GM12891 (cell line): ENCODE measurements at regions not wholly inside any gene's neighbourhood (a gene's known extent, or its start where the extent isn't known, plus 50 kb on each side); places are given as distances from the start of the nearest gene placed in this dataset.

Experiments used
- DNase-seq: peaks from one replicate; pipeline ENCODE4 v3.0.0; 2011; ENCODE audit warnings: low spot score; ENCODE audit not compliant: insufficient read length
- FAIRE-seq: peaks from 2 replicates; lab custom pipeline; 2011; peaks lifted over from hg19 to GRCh38; lab: Jason Lieb, UNC
- PAX5 ChIP-seq: IDR thresholded peaks from 2 replicates; pipeline ENCODE4 v1.6.1; 2011; ENCODE audit warnings: low read length, moderate library complexity, mild to moderate bottlenecking; ENCODE audit not compliant: insufficient read depth, severe bottlenecking
- POLR2A ChIP-seq: IDR thresholded peaks from 2 replicates; pipeline ENCODE4 v1.6.1; 2011; ENCODE audit warnings: low read depth, low read length, control low read depth
- POLR2AphosphoS5 ChIP-seq: IDR thresholded peaks from 2 replicates; pipeline ENCODE4 v1.6.1; 2011; ENCODE audit warnings: low read depth, low read length, control low read depth
- POU2F2 ChIP-seq: IDR thresholded peaks from 2 replicates; pipeline ENCODE4 v1.6.1; 2011; ENCODE audit warnings: low read depth, mild to moderate bottlenecking, control low read depth, low read length, moderate library complexity
- SPI1 ChIP-seq: IDR thresholded peaks from 2 replicates; pipeline ENCODE4 v1.6.1; 2011; ENCODE audit warnings: low read depth, low read length, control low read depth
- TAF1 ChIP-seq: IDR thresholded peaks from 2 replicates; pipeline ENCODE4 v1.6.1; 2011; ENCODE audit warnings: low read depth, low read length, control low read depth

DNA sequence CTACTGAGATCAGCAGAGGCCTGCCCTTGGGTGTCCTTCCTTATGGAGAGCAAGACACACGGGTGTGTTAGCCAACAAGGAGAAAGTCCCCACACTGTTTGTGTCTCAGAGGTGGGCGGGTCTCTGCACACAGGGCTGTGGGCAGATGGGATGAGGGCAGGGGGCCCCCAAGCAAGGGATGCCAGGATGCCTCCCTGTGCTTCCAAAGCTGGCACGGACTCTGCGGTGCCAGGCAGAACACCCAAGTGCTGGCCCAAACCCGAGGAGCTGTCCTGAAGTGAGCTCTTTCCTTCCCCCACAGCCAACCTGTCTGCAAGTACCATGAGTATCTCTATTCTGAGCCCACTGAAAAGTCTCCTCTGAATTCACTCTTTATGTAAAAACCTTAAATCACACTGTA is 273.3 kb downstream of the CTTN start:
- DNase-seq = no peak
- no peak for TF ChIP-seq PAX5
- no peak for TF ChIP-seq POLR2A
- TF ChIP-seq POLR2AphosphoS5 = no peak
- TF ChIP-seq SPI1 = no peak
- no peak for TF ChIP-seq POU2F2
- TF ChIP-seq TAF1 = no peak
- no peak for FAIRE-seq

DNA sequence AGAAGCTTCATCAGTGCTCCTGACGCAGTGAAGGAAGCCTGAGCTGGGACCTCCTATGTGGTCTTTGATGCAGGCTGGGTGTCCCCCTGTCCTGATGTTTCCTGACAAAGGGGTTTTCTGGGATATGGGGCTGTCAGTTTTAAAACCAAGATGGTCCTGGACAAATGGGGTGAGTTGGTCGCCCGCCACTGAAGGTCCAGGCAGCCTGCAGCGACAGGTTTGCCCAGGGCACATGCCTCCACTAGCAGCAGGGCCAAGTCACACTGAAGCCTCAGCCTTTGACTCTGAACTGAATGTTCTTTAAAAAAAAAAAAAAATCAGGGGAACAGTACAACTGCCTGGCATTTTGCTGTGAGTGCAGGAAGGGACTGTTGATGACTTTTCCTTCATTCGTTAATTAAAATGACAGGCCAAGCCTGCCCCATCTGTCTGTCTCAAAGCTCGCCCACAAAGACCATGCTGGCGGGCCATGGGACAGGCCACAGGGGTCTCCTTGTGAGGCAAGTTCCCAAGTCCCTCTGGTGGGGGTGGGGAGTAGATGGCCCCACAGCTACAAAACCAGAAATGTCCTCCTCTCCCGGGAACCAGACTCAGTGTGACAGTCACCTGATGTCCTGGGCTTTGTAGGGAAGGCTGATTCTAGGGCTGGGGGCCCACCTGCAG is 274.8 kb downstream of the CTTN start:
- FAIRE-seq = no peak
- TF ChIP-seq PAX5 (no peak), SPI1 (no peak), TAF1 (no peak), POLR2A (no peak)

DNA sequence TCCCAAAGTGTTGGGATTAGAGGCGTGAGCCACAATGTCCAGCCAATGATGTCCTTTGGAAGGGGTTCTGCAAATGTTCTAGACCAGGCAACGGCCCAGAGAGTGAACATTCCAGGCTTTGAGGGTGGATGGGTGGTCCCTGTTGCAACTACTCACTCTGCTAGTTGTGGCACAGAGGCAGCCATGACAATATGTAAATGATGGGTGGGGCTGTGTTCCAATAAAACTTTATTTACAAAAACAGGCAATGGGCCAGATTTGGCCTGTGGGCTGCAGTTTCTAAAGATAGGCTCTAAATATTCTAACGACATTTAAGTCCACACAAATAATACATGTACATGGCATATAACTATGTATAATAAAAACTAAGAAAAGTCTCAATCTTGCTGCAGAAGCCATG is 276.3 kb downstream of the CTTN start:
- FAIRE-seq (no peak), DNase-seq (no peak)
- TF ChIP-seq POLR2A (no peak), TAF1 (no peak), POLR2AphosphoS5 (no peak), POU2F2 (no peak), PAX5 (no peak), SPI1 (no peak)

More for the DNA sequence above, 274.8 kb downstream of the CTTN start:
- no peak for DNase-seq

DNA sequence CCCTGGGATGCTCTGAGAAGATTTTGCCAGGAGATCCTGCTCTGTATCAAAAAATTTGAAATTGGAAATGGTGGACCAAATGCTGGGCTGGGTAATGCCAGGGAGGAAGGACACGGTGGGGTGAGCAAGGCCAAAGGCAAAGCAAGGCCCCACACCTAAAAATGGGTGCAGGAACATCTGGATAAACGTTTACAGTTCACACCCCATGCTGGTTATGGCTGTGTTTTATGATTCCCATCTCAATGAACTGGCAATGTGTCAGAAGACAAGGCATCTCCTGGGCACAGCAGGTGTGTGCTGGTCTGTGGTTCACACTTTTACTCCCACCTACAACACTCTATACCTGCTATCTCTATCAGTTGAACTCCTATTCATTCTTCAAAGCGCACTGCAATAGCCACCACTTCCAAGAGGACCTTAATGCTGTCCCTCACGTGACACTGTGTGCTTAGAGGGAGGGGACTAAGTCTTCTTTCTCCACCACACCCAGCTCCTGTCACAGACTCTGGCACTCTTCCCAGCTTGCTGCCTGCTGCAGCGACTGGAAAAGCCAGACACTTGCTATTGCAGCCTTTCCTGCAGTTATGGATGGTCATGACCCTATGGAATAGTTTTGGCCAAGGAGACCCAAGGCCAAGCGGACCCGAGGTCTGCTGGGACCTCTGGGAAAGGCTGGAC is 277.5 kb downstream of the CTTN start:
- FAIRE-seq (no peak), DNase-seq (no peak)
- TF ChIP-seq TAF1 (no peak), POU2F2 (no peak), POLR2A (no peak), POLR2AphosphoS5 (no peak), SPI1 (no peak), PAX5 (no peak)

DNA sequence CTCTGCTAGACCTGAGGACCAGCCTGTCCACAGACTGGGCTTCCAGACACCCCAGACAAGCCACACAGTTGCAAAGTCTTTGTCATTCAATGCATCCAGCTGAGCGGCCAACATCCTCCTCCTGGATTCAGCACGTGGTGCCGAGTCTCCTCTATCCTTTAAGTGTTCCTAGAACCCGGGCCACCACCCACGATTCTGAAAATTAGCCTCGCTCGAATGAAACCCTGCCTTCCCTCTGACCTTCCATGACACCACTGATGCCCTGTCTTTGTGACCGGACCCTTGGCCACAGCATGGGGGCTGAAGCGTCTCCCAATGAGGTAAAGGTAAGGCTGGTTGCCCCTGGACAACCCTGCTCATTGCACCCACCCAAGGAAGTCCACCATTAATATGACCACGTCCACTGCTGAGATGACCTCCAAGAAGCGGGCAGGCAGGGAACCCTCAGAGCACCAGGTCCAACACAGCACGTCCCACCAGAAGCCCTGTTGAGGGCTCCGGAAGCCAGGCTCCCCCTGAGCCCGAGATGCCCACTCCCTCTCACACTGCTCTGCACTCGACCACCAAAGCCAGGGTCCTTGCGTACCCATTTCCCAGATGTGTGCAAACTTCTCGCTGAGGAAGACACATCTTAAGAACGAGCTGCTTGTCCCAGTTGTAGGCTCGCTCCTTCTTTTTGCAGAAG is 279.0 kb downstream of the CTTN start:
- DNase-seq (no peak), FAIRE-seq (no peak)
- TF ChIP-seq POLR2A = no peak
- TF ChIP-seq TAF1 = no peak
- TF ChIP-seq POU2F2 = no peak
- no peak for TF ChIP-seq SPI1

DNA sequence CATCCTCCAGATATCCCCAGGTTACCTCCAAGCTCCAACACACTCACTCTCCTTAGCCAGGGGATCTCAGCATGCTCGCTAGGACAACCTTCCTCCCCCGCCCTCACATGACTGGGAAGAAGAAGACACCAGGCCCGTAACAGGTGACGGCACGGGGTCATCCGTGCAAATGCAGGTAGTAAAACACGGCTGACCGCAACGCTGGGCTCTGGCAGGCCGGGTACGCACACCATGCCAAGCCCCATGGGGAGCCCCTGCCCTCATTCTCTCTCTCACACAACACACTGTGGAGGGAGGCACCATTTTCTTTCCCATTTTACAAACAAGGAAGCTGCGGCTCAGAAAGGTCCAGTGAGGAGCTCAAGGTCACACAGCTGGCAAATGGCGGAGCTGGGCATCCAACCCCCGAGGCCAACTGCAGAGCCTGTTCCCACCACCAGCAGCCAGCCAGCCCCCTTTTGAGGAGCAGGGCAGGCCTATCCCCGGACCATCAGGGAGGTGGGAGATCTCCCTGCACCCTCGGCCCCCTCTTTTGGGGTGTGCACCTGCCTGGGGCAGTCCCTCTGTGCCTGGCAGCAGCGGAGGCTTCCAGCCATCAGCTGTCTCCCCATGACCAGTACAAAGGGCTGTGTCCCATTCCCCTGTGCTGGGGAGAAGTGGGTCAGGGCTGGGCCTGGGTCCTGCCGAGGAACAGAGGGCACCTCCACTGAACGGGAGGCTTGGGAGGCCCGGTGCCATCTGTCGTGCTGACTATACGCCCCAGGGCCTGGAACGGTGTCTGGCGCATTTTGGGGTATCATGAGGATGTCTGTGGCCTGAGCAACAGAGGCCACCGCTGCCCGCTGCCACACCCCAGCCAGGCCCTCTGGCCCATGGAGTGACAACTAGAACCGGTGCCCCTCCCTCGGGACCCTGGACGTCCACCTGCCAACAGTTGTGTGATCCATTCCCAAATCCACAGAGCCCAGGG is 280.9 kb downstream of the CTTN start:
- TF ChIP-seq POLR2AphosphoS5 = no peak
- no peak for TF ChIP-seq SPI1
- TF ChIP-seq TAF1 = no peak
- TF ChIP-seq POU2F2 = no peak
- no peak for TF ChIP-seq POLR2A
- no peak for TF ChIP-seq PAX5
- DNase-seq = no peak
- FAIRE-seq = no peak

DNA sequence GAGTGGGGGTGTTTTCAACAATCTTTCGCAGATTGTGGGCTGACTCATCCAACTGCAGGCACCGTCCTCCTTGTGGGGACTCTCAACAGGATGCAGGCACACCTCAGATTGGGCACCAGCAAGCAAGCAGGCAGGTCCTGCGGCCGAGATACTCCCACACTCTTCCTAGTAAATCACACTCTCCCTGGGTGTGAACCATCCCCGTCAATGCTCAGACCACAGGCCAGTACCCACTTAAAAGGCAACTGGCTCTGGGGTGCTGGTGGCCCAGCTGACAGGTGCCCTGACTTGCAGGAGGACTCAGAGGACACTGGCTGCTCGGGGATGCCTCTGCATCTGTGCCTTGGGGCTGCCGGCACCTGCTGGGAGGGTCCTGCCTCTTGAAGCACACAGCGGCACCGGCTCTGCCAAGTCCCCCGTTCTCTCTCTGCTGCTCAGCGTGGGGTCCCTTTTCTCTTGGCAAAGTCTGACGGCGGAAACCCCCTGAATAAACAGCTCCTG is 282.5 kb downstream of the CTTN start:
- DNase-seq (no peak), FAIRE-seq (no peak)
- TF ChIP-seq TAF1 (no peak), POU2F2 (no peak), PAX5 (no peak), SPI1 (no peak), POLR2A (no peak), POLR2AphosphoS5 (no peak)

DNA sequence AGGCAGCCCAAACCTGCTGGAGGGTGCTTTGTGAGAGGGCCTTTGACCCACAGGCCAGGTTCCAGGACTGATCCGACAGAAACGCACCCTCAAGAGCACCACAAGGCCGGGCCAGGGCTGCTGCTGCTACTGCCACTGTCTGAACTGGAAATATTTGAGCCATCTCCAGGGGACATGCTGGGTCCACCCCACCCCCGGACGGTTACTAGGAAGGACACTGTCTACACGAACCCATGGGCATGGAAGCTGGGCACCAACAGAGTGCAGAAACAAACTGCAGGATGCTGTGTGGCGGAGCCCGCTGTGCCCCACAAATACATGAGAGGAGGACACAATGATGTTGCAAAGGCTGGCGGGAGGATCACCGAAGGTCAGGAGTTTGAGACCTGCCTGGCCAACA is 283.7 kb downstream of the CTTN start:
- DNase-seq (no peak), FAIRE-seq (no peak)
- TF ChIP-seq TAF1 = no peak

DNA sequence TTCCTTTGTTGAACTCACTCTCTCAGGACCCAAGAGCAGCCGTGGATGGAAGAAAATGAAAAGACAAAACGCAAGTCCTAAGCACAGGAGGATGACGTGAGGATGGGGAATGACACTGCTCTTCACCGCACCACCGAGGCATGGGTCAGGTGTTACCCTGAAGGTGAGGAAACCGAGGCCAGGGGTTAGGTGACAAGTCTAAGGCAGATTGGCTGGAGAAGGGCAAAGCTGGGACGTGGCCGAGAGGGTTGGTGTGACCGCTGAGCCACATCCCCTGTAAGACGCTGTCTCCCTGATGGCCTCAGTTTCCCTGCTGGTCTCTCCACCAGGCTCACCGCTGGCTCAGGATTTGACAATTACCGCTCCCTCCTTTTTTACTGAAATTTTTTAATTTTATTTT is 284.4 kb downstream of the CTTN start:
- DNase-seq (no peak), FAIRE-seq (no peak)
- TF ChIP-seq POLR2A = no peak
- no peak for TF ChIP-seq POLR2AphosphoS5
- TF ChIP-seq SPI1 = no peak
- no peak for TF ChIP-seq POU2F2
- no peak for TF ChIP-seq PAX5
- no peak for TF ChIP-seq TAF1

DNA sequence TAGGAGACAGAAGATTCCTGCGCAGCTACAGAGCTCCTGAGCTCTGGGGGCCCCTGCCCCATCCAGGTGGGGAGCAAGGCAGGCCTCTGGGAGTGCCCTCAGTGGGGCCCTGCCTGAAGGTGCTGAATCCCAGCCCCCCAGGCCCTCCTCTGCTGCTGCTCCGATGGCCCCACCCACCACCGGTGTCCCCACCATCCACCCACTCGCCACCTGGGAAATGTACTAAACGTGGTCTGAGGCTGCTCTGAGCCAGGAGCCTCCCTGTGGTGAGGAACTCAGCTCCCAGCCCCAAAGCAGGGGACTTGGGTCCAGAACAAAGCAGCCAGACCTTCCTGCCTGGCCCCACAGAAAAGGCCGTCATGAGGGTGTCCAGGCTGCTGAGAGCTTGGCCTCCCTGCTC is 289.4 kb downstream of the CTTN start:
- DNase-seq (no peak), FAIRE-seq (no peak)
- TF ChIP-seq POLR2A = no peak
- no peak for TF ChIP-seq TAF1
